Endothelial cell of umbilical vein (primary cell): ENCODE measurements at regions not wholly inside any gene's neighbourhood (a gene's known extent, or its start where the extent isn't known, plus 50 kb on each side); places are given as distances from the start of the nearest gene placed in this dataset.
A peak's percentile ranks its signal among the peaks of the same experiment; 100 is the strongest.
"Not testable (repeated sequence)": the region's sequence is repeated elsewhere in the genome, so short reads cannot be mapped to it uniquely, and the experiment has no call there.

Source experiments
- BruUV-seq: library from RNA; stranded (reverse); fragments of 400-500 nt; replicated peaks from 2 replicates; lab custom pipeline; 2021; lab: Mats Ljungman, UMichigan
- CTCF ChIA-PET: fragments of 300-600, 350-600 bp; sonication (Branson Sonifier 250); formaldehyde crosslinking; loops from one replicate; lab custom pipeline; 2021; ENCODE audit warnings: antibody characterized with exemption, inconsistent platforms; lab: Charles Lee
- POLR2A ChIA-PET: fragments of 300-600, 350-600 bp; sonication (Branson Sonifier 250); formaldehyde crosslinking; loops from one replicate; lab custom pipeline; 2021; ENCODE audit warnings: antibody characterized with exemption, inconsistent platforms; lab: Charles Lee
- DNase-seq: peaks from one replicate; pipeline ENCODE4 v3.0.0-alpha.2; 2011; ENCODE audit warnings: low read depth, low spot score
- FAIRE-seq: peaks from 2 replicates; lab custom pipeline; 2011; peaks lifted over from hg19 to GRCh38; lab: Jason Lieb, UNC
- H2AFZ ChIP-seq: 2 replicates; pipeline ENCODE4 v1.6.0; 2012; ENCODE audit warnings: low read depth, low read length, control low read depth, inconsistent platforms
- H3K27ac ChIP-seq: 2 replicates; pipeline ENCODE4 v1.5.1; 2011; ENCODE audit warnings: low read depth, mild to moderate bottlenecking, control low read depth, low read length, moderate library complexity; ENCODE audit not compliant: insufficient read depth
- H3K27me3 ChIP-seq, 2 experiments: 2 replicates each; pipeline versions ENCODE4 v1.6.0 to v1.6.1; 2011; ENCODE audit warnings: low read length in 2 of 2, mixed read lengths in 1 of 2; ENCODE audit not compliant: control insufficient read depth in 2 of 2, insufficient read depth in 2 of 2
- H3K36me3 ChIP-seq, 2 experiments: 2 replicates in 1 of 2; 3 replicates in 1 of 2; pipeline ENCODE4 v1.5.1; 2011; ENCODE audit warnings: low read length in 2 of 2, mild to moderate bottlenecking in 1 of 2, moderate library complexity in 1 of 2; ENCODE audit not compliant: control insufficient read depth in 2 of 2, insufficient read depth in 2 of 2; ENCODE audit errors: extremely low read depth in 1 of 2
- H3K4me1 ChIP-seq: 3 replicates; pipeline ENCODE4 v1.5.1; 2011; ENCODE audit warnings: mild to moderate bottlenecking, low read length; ENCODE audit not compliant: control insufficient read depth, insufficient read depth; ENCODE audit errors: extremely low read depth
- H3K4me2 ChIP-seq: 2 replicates; pipeline ENCODE4 v1.6.1; 2011; ENCODE audit warnings: low read length, control low read depth, mixed read lengths; ENCODE audit not compliant: insufficient read depth
- H3K4me3 ChIP-seq, 3 experiments: fragments of 200-600 bp in 1 of 3; sonication (generic), shearing (Covaris generic) in 1 of 3; replicated peaks in 1 of 3; 2 replicates each; pipeline ENCODE4 v1.5.1; 2011 to 2016; ENCODE audit warnings: control low read depth in 3 of 3, low read length in 3 of 3, mild to moderate bottlenecking in 2 of 3, inconsistent platforms in 1 of 3, low read depth in 1 of 3, moderate library complexity in 1 of 3; ENCODE audit not compliant: insufficient read depth in 1 of 3
- H3K79me2 ChIP-seq: 2 replicates; pipeline ENCODE4 v1.6.0; 2012; ENCODE audit warnings: low read length, inconsistent platforms; ENCODE audit not compliant: control insufficient read depth, insufficient read depth
- H3K9ac ChIP-seq: replicated peaks from 2 replicates; pipeline ENCODE3; 2011; ENCODE audit warnings: low read length, control low read depth; ENCODE audit not compliant: insufficient read depth; ENCODE audit errors: extremely low read depth
- H3K9me1 ChIP-seq: replicated peaks from 3 replicates; pipeline ENCODE4 v1.6.0; 2011; ENCODE audit warnings: mild to moderate bottlenecking, low read length; ENCODE audit not compliant: control insufficient read depth, insufficient read depth; ENCODE audit errors: extremely low read depth
- H3K9me3 ChIP-seq: replicated peaks from 2 replicates; pipeline ENCODE4 v1.5.1; 2012; ENCODE audit warnings: low read length, inconsistent platforms; ENCODE audit not compliant: control insufficient read depth, insufficient read depth
- H4K20me1 ChIP-seq: replicated peaks from 2 replicates; pipeline ENCODE3; 2011; ENCODE audit warnings: mild to moderate bottlenecking, low read length; ENCODE audit not compliant: control insufficient read depth, insufficient read depth; ENCODE audit errors: extremely low read depth
- EZH2 ChIP-seq: IDR thresholded peaks from 2 replicates; pipeline ENCODE4 v1.6.1; 2012; ENCODE audit warnings: borderline replicate concordance, low read depth, mild to moderate bottlenecking, moderate library complexity, low read length, inconsistent platforms; ENCODE audit not compliant: severe bottlenecking
- FOS ChIP-seq: IDR thresholded peaks from 2 replicates; pipeline ENCODE4 v1.6.1; 2011; ENCODE audit warnings: mild to moderate bottlenecking, low read length, moderate library complexity, borderline replicate concordance; ENCODE audit not compliant: insufficient read depth
- GATA2 ChIP-seq: IDR thresholded peaks from 2 replicates; pipeline ENCODE4 v1.7.0; 2011; ENCODE audit warnings: low read depth, mild to moderate bottlenecking, moderate library complexity, mixed read lengths, low read length; ENCODE audit not compliant: insufficient read length, insufficient read depth
- JUN ChIP-seq: IDR thresholded peaks from 2 replicates; pipeline ENCODE4 v1.6.1; 2011; ENCODE audit warnings: borderline replicate concordance, low read depth; ENCODE audit not compliant: insufficient read length, insufficient read depth
- MYC ChIP-seq: IDR thresholded peaks from one replicate; pipeline ENCODE4 v1.6.1; 2011; ENCODE audit warnings: mild to moderate bottlenecking, low read depth, low read length
- POLR2A ChIP-seq: IDR thresholded peaks from 2 replicates; pipeline ENCODE4 v1.6.1; 2012; ENCODE audit warnings: low read depth, mild to moderate bottlenecking, control low read depth, low read length
- POLR2AphosphoS5 ChIP-seq: IDR thresholded peaks from 2 replicates; pipeline ENCODE4 v1.6.1; 2012; ENCODE audit warnings: low read depth, mild to moderate bottlenecking, control low read depth, low read length, moderate library complexity; ENCODE audit not compliant: insufficient read depth
- dilution Hi-C: fragments of 300-500 bp; cut with MboI; formaldehyde crosslinking; loops from one replicate; pipeline ENCODE4 v1.15.0; 2019; ENCODE audit warnings: low sequenced_read_pairs; ENCODE audit not compliant: extremely low pct_ligation_motif_present
- intact Hi-C: fragments of 100-400 bp; cut with micrococcal nuclease; formaldehyde crosslinking; loops from one replicate; pipeline ENCODE4 v1.10.0; 2022
- TF ChIP-seq, protein P1 (sequence below): IDR thresholded peaks from 2 replicates; pipeline ENCODE4 v1.6.1; 2011; ENCODE audit not compliant: insufficient read depth, insufficient read length
- TF ChIP-seq, protein P2 (sequence below), 2 donors: IDR thresholded peaks; 1 replicate in 1 of 2; 2 replicates in 1 of 2; pipeline ENCODE4 v1.5.1; 2011; ENCODE audit warnings: low read length in 2 of 2, mild to moderate bottlenecking in 2 of 2, moderate library complexity in 2 of 2, control low read depth in 1 of 2, inconsistent platforms in 1 of 2, low read depth in 1 of 2; ENCODE audit not compliant: insufficient read depth in 1 of 2; ENCODE audit errors: extremely low read depth in 1 of 2

DNA sequence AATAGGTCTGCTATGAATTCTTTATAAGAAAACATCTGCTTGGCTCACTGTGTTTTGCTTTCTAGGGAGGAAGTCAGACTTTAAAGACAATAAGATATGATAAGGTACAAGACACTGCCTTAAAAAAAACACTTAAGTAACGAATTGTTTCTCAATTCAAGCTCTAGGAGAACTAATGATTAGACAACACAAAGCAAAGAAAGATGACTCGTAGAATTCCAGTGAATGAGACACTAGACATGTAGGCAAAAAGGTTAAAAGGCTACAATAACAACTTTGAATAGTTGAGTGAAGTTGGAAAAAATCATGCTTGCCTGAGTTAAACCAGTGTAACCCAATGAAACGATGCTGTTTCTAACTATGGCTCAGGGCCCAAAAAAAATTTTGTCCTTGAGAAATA, 344.4 kb upstream of the ACTRT1 start:
- no peak for FAIRE-seq
- dilution Hi-C loops = no loop called here

DNA sequence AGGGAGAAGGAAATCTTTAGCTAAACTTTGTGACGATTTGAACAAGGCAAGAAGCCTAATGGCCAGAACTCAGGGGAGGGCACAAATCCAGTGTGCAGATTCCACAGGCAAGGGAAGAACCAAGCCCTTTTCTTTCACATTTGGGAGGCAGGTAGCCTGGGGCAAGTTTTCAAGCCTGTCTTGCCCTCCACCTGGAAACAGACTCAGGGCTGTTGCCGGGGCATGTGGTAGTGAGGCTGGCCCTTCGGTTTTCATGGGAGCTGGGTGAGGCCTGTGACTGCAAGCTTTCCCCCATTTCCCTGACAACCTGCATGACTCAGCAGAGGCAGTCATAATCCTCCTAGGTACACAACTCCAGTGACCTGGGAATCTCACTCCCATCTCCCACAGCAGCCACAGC, 331.6 kb upstream of the ACTRT1 start:
- H3K9ac ChIP-seq, H3K36me3 ChIP-seq, BruUV-seq, H3K9me3 ChIP-seq, H4K20me1 ChIP-seq, H3K4me1 ChIP-seq, H3K4me2 ChIP-seq, H3K79me2 ChIP-seq, FAIRE-seq, H3K27ac ChIP-seq, H2AFZ ChIP-seq, dilution Hi-C loops, H3K9me1 ChIP-seq, CTCF ChIA-PET, H3K4me3 ChIP-seq, POLR2A ChIA-PET, intact Hi-C loops, DNase-seq, H3K27me3 ChIP-seq: not testable (repeated sequence)

More for the DNA sequence above, 344.4 kb upstream of the ACTRT1 start:
- H3K4me2 ChIP-seq = no peak overlapping the region
- TF ChIP-seq EZH2 (no peak), JUN (no peak), POLR2AphosphoS5 (no peak), GATA2 (no peak), FOS (no peak), POLR2A (no peak), MYC (no peak)
- TF ChIP-seq, protein P1, sequence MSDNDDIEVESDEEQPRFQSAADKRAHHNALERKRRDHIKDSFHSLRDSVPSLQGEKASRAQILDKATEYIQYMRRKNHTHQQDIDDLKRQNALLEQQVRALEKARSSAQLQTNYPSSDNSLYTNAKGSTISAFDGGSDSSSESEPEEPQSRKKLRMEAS = no peak
- TF ChIP-seq, protein P2, sequence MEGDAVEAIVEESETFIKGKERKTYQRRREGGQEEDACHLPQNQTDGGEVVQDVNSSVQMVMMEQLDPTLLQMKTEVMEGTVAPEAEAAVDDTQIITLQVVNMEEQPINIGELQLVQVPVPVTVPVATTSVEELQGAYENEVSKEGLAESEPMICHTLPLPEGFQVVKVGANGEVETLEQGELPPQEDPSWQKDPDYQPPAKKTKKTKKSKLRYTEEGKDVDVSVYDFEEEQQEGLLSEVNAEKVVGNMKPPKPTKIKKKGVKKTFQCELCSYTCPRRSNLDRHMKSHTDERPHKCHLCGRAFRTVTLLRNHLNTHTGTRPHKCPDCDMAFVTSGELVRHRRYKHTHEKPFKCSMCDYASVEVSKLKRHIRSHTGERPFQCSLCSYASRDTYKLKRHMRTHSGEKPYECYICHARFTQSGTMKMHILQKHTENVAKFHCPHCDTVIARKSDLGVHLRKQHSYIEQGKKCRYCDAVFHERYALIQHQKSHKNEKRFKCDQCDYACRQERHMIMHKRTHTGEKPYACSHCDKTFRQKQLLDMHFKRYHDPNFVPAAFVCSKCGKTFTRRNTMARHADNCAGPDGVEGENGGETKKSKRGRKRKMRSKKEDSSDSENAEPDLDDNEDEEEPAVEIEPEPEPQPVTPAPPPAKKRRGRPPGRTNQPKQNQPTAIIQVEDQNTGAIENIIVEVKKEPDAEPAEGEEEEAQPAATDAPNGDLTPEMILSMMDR (IDR thresholded peaks at IDR 0.05; ENCODE audit: extremely low read depth in 1 of 2, insufficient read depth in 1 of 2, low read depth in 1 of 2, low read length in 2 of 2) = no peak
- no peaks in the 10 kb centered on the region for H3K79me2 ChIP-seq
- no peaks in the 10 kb centered on the region for H3K9me1 ChIP-seq
- no peak overlapping the region for H3K4me3 ChIP-seq
- ChIA-PET POLR2A (no interaction called here), CTCF (interaction anchor here (0.8 kb wide), 1 partner anchor 13 kb away, joined by 3 read pairs; no protein-coding TSS in a partner anchor)
- peak; percentile 17 for DNase-seq
- no peaks in the 10 kb centered on the region for H3K9me3 ChIP-seq
- no peaks in the 10 kb centered on the region for H3K27me3 ChIP-seq
- BruUV-seq = no TSS peak
- H2AFZ ChIP-seq = no peak overlapping the region
- intact Hi-C loops = no loop called here
- no peak overlapping the region for H3K27ac ChIP-seq
- H3K36me3 ChIP-seq = no peaks in the 10 kb centered on the region
- no peaks in the 10 kb centered on the region for H4K20me1 ChIP-seq
- no peaks in the 10 kb centered on the region for H3K4me1 ChIP-seq
- no peak overlapping the region for H3K9ac ChIP-seq
